Posterior vena cava (tissue), 2 donors: ENCODE measurements at regions not wholly inside any gene's neighbourhood (a gene's known extent, or its start where the extent isn't known, plus 50 kb on each side); places are given as distances from the start of the nearest gene placed in this dataset.
A peak's percentile ranks its signal among the peaks of the same experiment; 100 is the strongest.
"Not testable (repeated sequence)": the region's sequence is repeated elsewhere in the genome, so short reads cannot be mapped to it uniquely, and the experiment has no call there.

Experiments
- DNase-seq: peaks from one replicate; pipeline ENCODE4 v3.0.0-alpha.2; 2020; ENCODE audit warnings: low spot score
- intact Hi-C, 2 donors: fragments of 100-400 bp; cut with DNase I; formaldehyde crosslinking; loops; one replicate each; pipeline versions ENCODE4 v1.14.1 to v1.14.2; 2022 to 2023
- donor health status: DM: yes; HTN: yes; CAD: no.
- donor health status: DM: yes; HTN: yes; CAD: no.

DNA sequence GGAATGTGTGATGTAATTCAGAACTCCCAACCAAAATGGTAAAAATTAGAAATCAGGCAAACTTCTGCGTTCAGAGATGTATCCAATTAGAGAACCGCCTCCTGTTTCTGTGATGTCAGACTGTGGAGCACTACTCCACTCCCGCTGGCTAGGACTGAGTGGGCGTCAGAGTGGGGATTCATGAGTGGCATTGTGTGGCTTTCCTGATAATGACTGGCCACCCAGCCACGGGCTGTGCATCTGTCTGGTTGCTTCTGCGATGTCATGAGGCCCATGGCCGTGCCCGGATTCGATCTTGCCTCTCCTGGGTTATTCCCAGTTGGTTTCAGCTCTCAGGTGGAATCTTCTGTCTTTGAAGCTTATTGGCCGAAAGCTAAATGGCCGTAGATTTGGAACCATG is 87.1 kb upstream of the KCNA1 start:
- intact Hi-C loops: no loop called here
- DNase-seq: no peak

DNA sequence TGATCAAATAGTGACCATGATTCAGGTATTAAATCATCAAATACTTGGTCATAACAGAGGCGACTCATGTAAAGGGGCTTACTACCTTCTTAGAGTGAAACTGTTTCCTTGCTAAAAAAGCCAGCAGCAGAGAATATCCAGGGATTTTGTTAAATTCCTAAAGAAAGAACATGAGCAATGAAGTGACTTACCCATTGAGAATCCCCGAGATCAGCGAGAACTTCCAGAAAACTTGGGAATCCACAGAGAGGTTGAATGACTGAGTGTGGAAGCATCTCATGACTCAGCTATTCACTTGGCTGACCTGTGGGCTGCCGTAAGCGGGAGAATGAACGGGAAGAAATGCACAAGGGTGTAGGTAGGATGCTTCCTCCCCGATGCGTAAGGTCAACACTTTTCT is 85.3 kb upstream of the KCNA1 start:
- DNase-seq: no peak
- intact Hi-C loops: no loop called here

DNA sequence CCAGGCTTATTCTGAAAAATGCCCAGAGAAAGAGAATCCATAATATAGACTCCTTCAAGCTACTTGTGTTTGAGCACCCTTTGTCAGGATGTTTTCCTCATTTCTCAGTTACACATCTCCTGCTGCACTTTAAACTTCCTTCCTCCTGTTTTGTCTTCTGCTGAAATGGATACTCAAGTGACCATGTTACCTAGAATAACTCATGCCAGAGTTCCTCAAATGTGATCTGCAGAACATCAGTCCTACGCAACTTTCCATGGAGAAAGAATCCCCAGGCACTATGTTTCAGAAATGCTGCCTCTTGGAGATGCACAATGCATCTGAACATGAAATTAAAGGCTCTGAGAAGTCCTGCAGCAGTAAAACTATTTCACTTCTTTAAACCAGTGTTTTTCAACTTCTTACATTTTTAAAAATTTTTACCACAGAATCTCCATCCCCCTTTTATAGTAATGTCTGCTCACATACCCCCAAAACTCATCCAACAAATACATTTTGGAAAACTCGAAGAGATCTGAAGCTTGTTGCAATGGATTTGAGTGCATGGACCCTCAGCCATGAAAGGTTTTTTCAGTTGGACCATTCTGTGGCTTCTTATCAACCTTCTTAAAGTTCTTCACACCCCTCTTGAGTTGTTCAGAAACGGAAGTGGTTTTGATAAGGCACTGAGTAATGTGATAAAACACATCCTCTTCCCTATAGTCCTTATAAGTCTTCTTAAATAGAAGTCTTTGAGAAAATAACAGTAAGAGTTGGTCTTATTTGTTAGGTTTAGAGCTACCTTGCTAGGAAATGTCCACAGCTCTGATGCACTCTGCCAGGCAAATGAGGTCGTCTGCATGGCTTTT is 84.5 kb upstream of the KCNA1 start:
- intact Hi-C loops: no loop called here
- no peak for DNase-seq

DNA sequence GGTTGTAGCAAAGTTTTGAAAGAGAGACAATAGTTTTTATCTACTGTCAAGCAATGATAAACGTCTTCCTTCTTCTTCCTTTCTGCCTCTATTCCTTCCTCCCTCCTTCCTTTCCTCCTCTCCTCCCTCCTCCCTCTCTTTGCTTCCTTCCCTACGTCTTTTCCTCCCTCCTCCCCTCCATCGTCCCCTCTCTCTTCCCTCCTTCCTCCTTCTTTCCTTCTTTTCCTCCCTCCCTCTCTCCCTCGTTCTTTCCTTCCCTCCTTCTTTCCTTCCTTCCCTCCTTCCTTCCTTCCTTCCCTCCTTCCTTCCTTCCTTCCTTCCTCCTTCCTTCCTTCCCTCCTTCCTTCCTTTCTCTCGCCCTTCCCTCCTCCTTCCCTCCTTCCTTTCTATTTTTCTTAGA is 82.8 kb upstream of the KCNA1 start:
- no peak for DNase-seq
- intact Hi-C loops: no loop called here

DNA sequence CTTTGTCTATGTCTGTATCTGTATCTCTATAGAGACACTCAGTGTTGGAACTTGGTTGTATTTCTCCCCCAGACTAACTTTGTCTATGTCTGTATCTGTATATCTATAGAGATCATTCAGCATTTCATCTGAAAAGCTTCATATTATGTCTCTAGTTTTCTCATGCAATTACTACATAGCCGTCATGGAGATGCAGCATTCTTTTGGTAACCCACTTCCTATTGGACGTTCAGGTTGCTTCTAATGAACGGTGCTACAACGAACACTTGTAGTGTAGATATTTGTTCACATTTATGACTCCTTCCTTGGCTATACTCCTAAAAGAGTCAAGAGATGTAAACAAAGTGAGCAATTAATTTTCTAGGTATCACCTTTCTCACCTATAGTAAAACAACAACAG is 81.5 kb upstream of the KCNA1 start:
- no peak for DNase-seq
- intact Hi-C loops: no loop called here

DNA sequence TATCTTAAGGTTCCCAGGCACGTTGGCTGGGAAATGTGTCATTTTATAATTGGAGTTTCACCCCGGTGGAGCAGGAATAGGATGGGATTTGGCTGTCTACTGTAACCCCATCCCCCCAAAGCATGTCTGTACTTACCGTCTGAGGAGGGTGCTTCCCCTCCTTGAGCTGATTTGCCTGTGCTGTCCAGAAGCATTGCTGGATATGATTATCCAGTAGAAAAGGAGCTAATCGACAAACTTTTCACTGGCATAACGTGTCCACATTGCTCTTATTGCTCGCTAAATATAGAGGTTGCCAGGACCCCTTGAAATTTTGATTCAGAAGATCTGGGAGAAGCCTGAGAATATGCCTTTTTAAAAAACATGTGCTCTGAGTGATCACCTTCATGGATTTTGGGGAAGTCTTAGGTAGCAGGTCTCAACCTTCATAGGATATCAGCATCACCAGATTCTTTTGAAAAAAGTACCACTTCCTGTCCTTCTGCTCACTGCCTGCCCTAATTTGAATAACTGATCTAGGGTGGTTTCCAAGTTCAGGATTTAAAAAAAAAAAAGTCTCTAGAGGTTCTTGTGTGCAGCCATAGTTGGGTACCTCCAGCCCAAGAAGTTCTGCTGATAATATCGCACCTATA is 80.4 kb upstream of the KCNA1 start:
- no peak for DNase-seq

DNA sequence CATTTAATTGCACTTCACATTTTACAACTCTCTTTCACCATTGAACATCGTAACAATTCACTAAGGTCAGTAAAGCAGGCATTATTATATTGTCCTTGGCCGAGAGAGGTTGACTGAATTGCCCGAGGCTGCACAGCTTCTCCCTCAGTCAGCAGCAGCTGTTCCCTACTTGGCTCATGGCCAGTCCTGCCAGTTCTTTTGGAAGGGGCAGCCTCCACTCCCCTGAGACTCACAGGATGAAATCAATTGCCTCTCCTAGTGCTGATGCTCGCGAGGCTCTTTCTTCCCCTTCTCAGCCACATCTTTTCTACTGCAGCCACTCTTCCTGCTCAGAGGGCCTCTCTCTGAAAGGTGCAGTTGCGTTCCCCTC is 79.9 kb upstream of the KCNA1 start:
- no peak for DNase-seq
- intact Hi-C loops: no loop called here

More for the DNA sequence above, 80.4 kb upstream of the KCNA1 start:
- intact Hi-C loops: no loop called here

DNA sequence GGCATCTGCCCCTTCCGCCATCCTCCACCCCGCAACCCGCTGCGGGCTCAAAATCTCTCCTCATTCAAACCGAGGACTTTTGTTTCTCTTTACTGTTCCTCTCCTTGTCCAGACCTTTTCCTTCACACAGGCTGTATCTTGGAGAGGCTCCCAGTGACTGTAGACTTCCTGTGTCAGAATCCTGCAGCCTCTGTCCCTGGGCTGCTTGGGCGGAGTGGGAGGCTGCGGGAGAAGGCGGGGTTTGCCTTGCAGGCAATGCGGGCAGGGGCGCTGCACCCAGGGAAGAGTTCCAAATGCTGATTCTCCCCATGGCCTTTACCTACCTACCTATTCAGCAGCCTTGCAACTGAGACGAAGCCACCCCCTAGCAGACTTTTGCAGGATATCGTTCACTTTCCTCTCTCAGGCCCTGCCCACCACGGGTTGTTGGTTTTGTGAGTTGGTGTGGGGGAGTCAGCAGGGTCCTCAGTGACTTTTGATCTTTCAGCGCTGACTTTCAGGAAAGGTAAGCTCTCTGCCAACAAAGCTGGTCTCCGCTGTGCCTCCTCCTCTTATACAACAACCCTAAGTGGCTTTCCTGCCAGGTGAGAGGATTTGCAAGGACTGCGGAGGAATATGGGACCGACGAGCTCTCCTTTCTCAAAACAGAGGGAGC is 79.0 kb upstream of the KCNA1 start:
- no peak for DNase-seq
- intact Hi-C loops: no loop called here

DNA sequence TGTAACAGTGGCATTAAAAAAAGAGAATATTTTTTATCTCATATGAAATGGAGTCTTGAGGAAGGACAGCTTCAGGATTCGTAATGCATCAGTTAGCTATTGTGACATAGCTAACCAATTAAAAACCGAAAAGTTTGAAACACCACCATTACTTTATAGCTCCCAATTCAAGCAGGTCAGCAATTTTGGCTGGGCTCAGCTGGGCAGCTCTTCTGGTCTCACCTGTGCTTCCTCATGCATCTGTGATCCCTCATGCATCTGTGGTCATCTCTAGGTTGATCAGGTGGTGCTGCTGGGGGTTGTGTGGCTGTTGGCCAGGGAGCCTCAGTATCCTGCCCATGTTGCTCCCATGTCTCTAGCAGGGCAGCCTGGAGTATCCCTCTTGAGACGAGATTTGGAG is 76.7 kb upstream of the KCNA1 start:
- DNase-seq: peak; percentile 57
- intact Hi-C loops: no loop called here

DNA sequence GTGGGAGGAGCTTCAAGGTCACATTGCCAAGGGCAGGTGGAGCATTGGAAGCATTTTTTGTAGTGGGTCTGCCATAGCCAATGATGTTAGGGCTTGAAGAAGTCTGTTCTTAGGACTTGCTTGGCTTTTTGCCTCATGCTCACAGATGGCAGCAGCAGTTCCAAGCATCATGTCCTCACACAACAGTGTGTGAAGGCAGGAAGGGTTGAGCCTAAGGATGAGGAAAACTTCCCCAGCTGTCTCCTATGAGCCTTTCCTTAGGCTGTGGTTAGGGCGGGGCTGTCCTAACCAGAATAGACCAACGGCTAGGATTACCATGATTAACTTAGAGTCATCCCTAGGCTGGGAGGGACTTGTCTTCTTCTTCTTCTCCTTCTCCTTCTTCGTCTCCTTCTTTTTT is 76.2 kb upstream of the KCNA1 start:
- intact Hi-C loops: no loop called here
- peak; percentile 6 for DNase-seq

DNA sequence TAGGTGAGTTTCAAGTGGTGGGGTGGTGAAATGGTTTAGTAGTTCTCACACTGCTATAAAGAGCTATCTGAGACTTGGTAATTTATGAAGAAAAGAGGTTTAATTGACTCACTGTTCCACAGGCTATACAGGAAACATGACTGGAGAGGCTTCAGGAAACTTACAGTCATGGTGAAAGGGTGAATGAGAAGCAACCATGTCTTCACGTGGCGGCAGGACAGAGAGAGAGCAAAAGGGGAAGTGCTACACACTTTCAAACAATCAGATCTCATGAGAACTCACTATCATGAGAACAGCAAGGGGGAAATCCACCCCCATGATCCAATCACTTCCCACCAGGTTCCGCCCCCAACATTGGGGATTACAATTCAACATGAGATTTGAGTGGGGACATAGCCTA is 67.3 kb upstream of the KCNA1 start:
- DNase-seq, intact Hi-C loops: not testable (repeated sequence)

DNA sequence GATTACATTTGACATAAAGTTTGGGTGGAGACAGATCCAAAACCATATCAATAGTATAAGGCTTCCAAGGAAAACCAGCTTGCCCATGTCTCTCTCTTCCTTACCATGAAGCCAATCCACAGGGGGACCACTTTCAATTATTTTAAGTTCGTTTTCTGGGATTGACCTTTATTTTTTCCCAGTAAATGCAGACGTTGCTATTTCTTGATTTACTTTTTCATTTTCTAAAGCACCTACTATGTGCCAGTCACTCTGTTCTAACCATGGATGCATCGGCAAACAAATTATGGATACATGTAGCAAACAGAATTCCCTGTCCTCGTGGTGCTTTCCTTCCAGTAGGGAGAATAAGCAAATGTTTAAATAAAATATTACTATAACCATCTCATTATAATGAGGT is 65.8 kb upstream of the KCNA1 start:
- intact Hi-C loops: no loop called here

DNA sequence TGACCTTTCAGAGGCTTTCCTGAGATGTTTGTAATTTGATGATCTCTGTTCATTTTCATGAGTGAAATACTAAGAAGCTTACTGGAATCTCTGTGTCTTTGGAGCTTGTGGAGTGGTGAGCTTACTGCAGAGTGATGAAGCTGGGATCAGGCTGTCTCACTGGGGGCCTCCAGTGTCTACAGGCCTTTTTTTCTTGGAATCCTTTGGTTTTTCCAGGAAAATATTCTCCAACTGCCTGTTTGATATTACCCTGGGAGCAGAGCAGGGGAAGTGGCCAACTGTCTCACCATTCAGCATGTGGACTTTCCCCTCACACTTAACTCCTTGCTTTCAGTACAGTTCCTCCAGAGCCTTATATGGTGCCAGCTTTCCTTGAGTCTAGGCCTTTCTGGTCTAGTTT is 62.0 kb upstream of the KCNA1 start:
- intact Hi-C loops: no loop called here
- DNase-seq: no peak

More for the DNA sequence above, 65.8 kb upstream of the KCNA1 start:
- DNase-seq: no peak

DNA sequence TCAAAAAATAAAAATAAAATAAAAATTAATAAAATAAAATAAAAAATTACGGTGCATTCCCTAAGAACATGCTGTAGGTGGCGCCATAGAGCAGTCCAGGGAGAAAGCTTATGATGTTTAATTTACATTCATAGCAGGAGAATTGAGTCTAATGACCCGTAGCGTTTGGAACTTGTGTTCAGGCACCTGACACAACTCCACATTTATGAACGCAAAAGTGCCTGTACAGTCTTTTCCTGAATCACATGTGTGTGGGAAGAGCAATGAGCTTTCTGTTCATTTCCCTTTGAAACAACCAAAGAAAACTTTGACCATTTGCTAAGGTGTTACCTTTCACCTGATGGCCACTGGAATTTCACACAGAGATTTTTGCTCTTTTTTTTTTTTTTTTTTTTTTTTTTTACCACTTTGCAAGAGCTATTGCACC is 60.6 kb upstream of the KCNA1 start:
- intact Hi-C loops: no loop called here
- DNase-seq: no peak

DNA sequence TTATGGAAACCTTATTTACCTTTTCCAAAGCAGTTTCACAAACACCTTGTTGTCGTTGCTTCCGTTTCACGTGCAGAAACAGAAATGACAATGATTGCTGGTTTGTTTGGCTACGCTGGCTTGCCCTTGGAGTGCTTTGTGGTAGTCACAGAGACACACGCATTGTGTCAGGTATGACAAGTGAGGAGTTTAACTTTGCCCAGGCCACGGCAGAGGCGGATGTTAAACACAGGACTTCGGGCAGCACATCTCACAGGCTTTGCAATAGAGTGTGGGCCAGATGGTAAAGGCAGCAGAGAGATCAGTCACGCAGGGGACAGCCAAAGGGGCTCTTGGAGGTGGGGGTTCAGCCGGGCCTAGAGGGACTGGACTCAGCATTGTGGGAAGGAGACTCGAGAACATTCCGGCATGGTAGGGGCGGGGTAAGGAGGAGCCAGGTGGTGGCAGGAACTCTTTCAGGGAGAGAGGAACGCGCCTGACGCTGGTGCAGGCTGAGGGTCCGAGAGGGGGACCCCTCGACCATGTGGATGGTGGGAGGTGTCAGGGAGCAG is 59.8 kb upstream of the KCNA1 start:
- no peak for DNase-seq
- intact Hi-C loops: no loop called here

DNA sequence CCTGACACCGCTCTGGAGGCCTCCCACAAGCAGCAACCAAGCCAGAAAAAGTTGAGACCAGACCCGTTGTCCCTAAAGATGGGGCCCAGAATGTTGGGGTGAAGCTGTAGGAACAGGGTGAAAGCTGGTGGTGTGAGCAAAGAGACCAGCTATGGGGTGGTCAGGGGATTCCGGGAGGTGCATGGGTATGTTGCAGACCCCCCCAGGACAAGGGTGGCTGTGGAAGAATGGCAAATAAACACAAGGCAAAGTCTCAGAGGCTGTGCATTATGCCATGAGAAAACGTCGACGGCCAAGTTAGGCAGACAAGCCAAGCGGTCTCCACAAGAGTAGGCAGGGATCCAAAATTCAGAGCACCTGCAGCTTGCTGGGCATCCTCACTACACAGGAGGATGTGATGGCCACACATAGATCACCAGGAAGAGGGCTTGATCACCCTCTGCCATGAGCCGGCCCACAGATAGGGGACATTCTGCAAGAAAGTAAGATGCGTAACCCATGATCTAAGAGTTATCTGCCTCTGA is 58.8 kb upstream of the KCNA1 start:
- DNase-seq: no peak
- intact Hi-C loops: no loop called here

DNA sequence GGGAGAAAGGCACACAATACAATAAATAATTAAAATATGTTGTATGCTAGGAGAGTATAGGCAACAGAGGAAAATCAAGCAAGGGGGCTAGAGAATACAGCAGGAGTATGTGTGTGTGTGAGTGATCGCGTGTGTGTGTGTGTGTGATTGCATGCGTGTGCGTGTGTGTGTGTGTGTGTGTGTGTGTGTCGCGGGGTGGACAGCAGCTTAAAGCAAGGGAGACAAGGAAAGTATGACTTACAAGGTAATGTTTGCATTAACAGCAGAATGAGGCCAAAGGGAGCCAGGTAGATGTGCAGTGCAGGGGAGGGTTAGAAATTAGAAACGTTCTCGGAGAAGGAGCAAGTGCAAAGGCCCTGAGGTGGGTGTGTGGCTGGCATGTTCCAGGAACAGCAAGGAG is 57.4 kb upstream of the KCNA1 start:
- intact Hi-C loops: no loop called here
- DNase-seq: no peak

DNA sequence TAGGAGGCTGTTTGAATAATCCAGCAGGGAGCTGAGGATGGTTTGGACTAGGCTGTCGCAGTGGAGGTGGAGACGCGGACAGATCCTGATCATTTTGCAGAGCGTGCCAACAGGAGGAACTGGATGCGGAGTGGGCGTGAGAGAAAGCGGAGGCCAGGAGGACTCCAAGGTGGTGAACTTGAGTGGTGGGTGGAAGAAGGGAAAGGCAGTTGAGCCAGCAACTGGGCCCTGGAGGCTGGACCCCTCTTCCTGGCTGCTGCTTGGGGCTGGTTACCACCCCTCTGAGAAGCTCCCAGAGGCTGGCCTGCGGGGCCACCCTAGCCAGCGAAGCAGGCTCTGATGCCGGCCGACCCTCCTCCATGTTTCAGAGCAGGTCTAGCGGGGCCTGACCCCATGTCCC is 56.8 kb upstream of the KCNA1 start:
- intact Hi-C loops: no loop called here
- no peak for DNase-seq

DNA sequence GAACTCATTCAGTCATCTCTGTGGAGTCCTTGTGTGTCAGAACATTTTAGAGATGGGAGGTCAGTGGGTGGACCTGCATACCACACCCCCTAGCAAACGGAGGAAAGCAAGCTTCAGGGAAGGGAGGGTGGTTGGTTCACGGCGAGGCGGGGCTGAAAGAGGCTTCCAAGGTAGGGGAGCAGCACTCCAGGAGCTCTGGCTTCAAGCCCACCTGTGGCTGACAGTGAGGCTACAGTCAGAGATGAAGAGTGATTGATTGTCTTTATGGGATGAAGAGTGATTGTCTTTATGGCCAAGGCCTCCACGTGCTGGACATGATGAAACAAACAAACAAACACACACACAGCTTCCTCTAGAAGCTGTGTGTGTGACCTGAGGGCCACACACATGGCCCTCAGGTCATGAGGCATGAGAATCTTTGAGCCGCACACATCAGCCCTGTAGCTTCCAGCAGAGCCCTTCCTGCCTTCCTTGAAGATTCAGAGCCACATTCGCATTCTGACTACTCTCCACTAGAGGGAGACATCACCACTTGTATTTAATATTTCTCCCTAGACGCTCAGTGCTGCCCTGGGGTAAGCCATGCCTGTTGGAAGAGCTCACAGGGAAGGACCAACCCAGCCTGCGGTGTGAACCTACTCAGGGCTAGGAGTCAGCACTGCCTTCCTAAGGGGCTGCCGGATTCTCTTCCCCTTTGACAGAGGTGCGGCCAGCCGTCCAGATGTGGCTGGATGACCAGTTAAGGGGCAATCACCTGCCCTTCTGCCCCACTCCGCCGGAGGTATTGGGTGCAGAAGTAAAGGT is 54.4 kb upstream of the KCNA1 start:
- no peak for DNase-seq
- intact Hi-C loops: loop anchor here in 1 of 2 donors (2.0 kb wide), 1 partner anchor 147 kb away; no protein-coding TSS in a partner anchor
